Astrocyte of the cerebellum (primary cell): ENCODE measurements at regions not wholly inside any gene's neighbourhood (a gene's known extent, or its start where the extent isn't known, plus 50 kb on each side); places are given as distances from the start of the nearest gene placed in this dataset.

Experiments
- DNase-seq: peaks from one replicate; pipeline ENCODE4 v3.0.0-alpha.2; 2011; ENCODE audit warnings: low read depth
- H3K4me3 ChIP-seq: 2 replicates; pipeline ENCODE4 v1.5.1; 2011; ENCODE audit warnings: mild to moderate bottlenecking, low read depth, low read length, moderate library complexity
- in situ Hi-C: cut with HindIII; loops from 2 replicates; pipeline ENCODE4 v1.10.0; 2017; ENCODE audit warnings: low sequenced_read_pairs
- TF ChIP-seq, protein P1 (sequence below): IDR thresholded peaks from 2 replicates; pipeline ENCODE4 v1.5.1; 2012; ENCODE audit warnings: low read length, low read depth, moderate library complexity, mild to moderate bottlenecking; ENCODE audit errors: missing control alignments

DNA sequence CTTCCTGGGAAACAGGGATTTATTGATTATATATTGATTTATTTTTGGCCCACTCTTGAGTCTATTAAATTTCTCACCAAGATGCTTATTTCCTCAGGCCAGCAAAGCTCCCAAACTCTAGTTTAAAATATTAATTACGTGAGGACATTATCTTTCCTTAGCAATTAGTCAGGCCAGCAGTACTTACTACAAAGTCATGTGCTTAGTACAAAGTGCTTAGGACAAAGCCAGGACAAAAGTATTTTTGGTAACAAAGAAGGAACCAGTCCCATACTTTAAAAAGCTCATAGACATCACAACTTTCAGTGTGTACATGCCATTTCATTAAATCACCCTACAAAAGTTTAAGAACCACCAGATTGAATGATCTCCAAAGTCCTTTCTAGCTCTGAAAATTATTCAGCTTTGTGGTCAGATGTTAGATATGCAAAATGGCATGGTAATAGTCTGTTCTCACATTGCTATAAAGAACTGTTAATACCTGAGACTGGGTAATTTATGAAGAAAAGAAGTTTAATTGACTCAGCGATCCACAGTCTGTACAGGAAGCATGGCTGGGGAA, 94.7 kb upstream of the PWP1 start:
- peak; percentile 22 for DNase-seq
- no peak overlapping the region for H3K4me3 ChIP-seq
- in situ Hi-C loops: no loop called here
- TF ChIP-seq, protein P1, sequence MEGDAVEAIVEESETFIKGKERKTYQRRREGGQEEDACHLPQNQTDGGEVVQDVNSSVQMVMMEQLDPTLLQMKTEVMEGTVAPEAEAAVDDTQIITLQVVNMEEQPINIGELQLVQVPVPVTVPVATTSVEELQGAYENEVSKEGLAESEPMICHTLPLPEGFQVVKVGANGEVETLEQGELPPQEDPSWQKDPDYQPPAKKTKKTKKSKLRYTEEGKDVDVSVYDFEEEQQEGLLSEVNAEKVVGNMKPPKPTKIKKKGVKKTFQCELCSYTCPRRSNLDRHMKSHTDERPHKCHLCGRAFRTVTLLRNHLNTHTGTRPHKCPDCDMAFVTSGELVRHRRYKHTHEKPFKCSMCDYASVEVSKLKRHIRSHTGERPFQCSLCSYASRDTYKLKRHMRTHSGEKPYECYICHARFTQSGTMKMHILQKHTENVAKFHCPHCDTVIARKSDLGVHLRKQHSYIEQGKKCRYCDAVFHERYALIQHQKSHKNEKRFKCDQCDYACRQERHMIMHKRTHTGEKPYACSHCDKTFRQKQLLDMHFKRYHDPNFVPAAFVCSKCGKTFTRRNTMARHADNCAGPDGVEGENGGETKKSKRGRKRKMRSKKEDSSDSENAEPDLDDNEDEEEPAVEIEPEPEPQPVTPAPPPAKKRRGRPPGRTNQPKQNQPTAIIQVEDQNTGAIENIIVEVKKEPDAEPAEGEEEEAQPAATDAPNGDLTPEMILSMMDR: no peak

DNA sequence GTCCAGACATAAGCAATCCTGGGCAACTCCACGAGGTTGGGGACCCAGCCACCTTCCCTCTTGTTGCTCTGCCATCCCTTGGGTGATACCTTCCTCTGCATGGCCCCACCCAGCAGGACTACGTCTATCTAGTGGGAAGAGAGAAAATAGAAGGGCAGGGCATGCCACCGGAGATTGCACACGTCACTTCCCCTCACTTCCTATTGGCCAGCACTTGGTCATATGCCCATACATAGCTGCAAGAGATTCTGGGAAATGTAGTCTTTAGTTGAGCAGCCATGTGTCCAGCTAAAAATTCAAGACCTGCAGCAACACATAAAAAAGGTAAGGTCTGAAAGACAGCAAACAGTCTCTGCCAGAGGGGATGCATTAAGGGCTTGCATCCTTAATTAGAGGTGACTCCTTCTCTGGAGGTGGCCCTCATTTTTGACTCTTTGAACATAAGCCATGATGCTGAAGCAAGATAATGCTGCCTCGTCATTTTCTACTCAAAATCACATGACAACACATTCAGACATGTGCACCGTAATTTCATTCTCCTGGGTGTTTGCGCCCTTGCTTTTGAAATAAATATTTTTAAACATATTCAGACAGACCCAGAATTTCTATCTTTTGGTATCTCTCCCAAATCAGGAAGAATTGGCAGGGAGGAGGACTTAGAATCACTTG, 91.8 kb upstream of the PWP1 start:
- TF ChIP-seq, protein P1: no peak
- in situ Hi-C loops: no loop called here
- DNase-seq: no peak
- H3K4me3 ChIP-seq: no peak overlapping the region

DNA sequence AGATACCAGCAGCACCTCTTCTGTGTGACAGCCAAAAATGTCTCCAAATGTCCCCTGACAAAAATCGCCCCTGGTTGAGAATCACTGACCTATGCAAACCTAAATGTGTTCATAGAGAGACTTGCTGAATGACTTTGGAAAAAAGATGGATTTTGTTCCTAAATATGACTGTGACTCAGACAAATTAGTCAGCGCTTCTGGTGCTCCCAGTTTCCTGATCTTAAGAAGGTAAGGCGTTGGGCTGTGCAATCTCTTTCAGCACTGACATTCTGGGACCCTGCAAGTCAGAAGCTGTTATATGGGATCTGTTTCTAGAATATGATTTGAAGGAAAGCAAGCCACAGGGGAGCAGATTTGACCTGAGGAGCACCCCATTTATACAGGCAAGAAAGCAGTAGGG, 90.6 kb upstream of the PWP1 start:
- H3K4me3 ChIP-seq: no peak overlapping the region
- TF ChIP-seq, protein P1: no peak
- in situ Hi-C loops: no loop called here
- DNase-seq: no peak

DNA sequence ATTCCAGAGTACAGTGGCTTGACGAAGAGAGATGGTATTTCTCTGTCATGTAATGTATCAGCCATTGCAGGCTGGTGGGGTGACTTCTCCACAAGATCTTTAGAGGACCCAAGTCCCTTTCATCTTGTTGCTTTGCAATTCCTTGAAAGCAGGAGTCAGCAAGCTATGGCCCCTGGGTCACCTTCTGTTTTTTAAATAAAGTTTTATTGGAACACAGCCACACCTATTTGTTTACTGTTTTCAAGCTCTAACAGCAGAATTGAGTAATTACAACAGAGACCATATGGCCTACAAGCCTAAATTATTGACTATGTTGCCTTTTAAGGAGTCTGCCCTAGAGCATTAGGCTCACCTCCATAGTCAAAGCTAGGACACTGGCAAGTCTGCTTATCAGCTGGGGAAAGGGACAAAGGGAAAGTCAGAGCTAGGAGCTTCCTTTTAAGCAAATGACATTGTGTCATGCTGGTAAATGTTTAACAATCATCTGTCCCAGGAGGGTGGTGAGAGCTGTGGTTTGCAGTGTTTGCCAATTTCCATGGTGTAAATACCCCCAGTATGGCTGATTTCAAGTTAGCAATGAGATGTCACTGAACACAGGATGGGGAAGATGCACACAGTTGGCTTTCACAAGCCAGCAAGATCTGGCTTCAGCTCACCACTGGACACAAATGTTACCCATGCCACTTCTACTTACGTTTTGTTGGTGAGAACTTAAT, 87.7 kb upstream of the PWP1 start:
- TF ChIP-seq, protein P1: no peak
- in situ Hi-C loops: no loop called here
- DNase-seq: no peak
- no peak overlapping the region for H3K4me3 ChIP-seq

DNA sequence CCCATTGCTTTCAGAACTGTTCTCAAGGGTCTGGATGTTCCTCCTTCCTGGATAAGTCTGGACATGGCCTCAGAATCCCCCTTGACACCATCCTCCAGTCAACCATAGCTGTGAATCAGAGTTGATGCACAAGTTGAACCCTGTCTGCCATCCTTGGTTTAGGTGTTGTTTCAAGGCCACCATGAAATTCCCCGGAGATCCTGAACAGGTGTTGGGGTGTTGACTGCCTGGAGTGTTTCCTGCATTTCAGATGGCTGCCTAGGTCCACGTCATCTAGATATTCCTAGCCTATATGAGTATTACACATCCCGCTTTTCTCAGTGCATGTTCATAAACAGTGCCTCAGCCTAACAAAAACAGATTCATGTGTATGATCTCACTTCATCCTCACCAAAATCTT, 86.7 kb upstream of the PWP1 start:
- no peak for DNase-seq
- in situ Hi-C loops: no loop called here
- H3K4me3 ChIP-seq: no peak overlapping the region
- TF ChIP-seq, protein P1: no peak

DNA sequence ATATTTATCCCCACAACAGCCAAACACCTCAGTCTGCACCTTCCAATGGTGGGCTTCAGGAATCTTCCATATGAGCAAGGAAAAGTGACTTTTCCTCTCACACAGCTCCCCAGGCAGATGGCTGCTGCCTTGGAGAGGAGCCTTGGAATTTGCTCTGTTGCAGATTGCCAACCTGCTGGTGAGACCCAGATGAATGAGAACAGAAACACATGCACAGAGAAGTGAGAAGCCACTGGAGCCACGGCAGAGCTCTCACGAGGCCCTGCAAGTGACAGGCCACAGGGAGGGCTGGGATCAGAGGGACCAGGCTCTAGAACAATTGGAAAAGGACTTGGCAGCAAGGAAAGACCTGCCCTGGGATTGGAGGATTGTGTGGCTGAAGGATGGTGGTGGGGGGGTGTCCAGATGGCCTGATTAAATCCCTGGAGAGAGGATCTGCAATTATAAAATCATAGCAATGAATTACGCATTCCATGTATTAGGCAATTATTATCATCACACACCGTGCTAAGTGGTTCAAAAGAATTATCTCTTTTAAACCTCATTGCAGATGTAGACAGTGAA, 84.9 kb upstream of the PWP1 start:
- DNase-seq: no peak
- TF ChIP-seq, protein P1: no peak
- in situ Hi-C loops: loop anchor here (5.0 kb wide), 2 partner anchors 278 to 478 kb away; no protein-coding TSS in a partner anchor

More for the DNA sequence above, 84.9 kb upstream of the PWP1 start:
- H3K4me3 ChIP-seq: no peak overlapping the region
